Head of caudate nucleus (tissue), 42 donors: ENCODE measurements at regions not wholly inside any gene's neighbourhood (a gene's known extent, or its start where the extent isn't known, plus 50 kb on each side); places are given as distances from the start of the nearest gene placed in this dataset.
A peak's percentile ranks its signal among the peaks of the same experiment; 100 is the strongest.
"Not testable (repeated sequence)": the region's sequence is repeated elsewhere in the genome, so short reads cannot be mapped to it uniquely, and the experiment has no call there.

Experiments
- DNase-seq, 42 donors: peaks; one replicate each; pipeline versions ENCODE4 v3.0.0 to v3.0.0-alpha.2; 2020 to 2021; ENCODE audit warnings: mixed read lengths in 7 of 42
- intact Hi-C: fragments of 100-400 bp; cut with DNase I; formaldehyde crosslinking; loops from one replicate; pipeline ENCODE4 v1.15.0; 2022

GRCh38 chr6:67431076-67431475 is 1204.0 kb upstream of the ADGRB3 start:
- no peak for DNase-seq
- intact Hi-C loops, result no loop called here

- DNase-seq, intact Hi-C loops: not testable (repeated sequence)
These were observed 1208.4 kb upstream of the ADGRB3 start for GRCh38 chr6:67426686-67427085.

DNA sequence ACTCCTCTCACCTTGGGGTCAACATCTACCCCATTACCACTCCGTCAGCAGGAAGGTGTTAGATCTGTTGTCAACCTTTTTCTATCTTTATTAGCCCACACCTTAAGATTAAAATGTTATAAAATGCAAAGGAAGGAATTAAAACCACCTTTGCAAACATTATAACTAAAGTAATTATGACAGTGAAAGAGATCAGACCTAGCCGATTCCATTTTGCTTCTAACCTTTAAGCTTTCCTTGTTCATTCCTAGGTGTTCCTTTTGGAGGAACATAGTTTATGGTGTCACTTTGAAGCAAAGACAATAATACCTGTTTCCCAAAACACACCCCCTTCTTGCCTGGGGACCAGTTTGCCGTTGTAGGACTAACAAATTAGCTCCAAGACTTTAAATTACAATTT is 1223.0 kb upstream of the ADGRB3 start:
- DNase-seq, result no peak
- intact Hi-C loops, result no loop called here

DNA sequence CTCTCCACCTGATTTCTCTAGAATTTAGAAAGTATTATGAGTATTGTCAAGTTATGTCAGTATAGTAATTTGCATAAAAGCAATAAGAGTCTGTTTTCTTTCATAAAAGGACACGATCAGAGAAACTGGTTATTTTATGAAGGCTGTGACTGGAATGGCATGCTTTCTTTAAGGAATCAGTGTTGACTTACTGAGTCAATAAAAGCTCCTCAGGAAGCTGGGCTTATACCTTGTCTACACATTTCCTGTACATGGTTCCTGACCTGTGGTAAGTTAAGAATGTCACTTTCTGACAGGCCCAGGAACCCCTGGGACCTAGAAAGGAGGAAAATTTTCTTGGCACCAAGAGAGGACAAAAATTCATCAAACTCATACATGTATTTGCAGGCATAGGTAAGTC is 1224.0 kb upstream of the ADGRB3 start:
- no peak for DNase-seq
- intact Hi-C loops, result no loop called here

DNA sequence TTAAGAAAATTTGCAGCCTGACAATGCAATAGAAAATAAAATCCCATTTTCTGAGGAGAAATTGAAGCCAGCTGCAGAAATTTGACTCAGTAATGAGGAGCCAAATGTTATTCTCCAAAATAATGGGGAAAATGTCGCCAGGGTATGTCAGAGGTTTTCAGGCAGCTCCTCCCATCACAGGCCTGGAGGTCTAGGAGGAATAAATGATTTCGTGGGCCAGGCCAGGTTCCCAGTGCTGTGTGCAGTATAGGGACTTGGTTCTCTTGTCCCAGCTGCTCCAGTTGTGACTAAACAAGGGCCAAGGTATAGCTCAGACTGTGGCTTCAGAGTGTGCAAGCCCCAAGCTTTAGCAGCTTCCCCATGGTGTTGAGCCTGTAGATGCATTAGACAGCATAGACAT is 1240.8 kb upstream of the ADGRB3 start:
- intact Hi-C loops, result no loop called here
- DNase-seq, result no peak

DNA sequence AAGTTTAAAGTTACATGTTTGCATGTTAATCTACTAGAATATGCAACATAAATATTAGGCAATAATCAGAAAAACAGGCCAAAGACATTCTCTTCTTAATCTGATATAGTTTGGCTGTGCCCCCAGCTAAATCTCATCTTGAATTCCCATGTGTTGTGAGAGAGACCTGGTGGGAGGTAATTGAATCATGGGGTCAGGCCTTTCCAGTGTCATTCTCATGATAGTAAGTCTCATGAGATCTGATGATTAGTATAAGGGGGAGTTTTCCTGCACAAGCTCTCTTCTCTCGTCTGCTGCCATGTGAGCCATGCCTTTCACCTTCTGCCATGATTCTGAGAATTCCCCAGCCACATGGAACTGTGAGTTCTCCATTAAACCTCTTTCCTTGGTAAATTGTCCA is 1241.7 kb upstream of the ADGRB3 start:
- intact Hi-C loops, result no loop called here

DNA sequence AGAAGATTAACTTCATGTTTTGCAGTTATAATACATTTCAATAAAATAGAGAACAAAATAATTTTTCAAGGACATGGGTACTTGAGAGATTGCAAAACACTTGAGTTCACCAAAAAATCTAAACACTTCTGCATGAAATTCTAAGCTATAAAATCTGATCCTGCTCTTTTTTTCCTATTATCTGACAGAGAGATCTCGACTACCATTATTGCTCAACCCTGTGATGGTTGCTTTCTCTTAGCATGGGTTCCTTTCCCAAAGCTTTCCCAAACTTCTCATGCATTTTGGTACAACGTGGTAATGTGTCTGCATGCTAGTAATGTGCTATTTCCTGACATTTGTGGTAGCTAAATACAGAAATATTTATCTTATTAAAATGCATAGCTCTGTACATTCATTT is 1243.1 kb upstream of the ADGRB3 start:
- DNase-seq, result no peak
- intact Hi-C loops, result no loop called here

More for the DNA sequence above, 1241.7 kb upstream of the ADGRB3 start:
- DNase-seq, result no peak

DNA sequence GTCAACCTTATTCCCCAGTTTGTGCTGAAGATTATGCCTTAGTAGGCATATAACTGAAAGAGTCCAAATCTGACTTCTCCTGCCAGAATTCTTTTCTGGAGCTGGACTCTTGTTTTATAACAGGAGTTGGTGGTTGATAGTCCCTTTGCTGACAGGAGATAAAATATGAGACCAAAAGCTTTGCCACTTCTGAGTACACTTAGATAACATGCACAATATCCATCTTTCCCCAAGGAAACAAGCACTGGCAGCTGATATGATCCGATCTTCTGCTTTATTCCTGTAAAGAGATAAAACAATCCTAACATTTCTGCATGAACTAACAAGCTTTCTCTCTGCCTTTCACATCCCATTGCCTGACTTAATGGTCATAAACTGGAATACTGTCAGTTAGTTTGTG is 1265.4 kb upstream of the ADGRB3 start:
- intact Hi-C loops, result no loop called here

DNA sequence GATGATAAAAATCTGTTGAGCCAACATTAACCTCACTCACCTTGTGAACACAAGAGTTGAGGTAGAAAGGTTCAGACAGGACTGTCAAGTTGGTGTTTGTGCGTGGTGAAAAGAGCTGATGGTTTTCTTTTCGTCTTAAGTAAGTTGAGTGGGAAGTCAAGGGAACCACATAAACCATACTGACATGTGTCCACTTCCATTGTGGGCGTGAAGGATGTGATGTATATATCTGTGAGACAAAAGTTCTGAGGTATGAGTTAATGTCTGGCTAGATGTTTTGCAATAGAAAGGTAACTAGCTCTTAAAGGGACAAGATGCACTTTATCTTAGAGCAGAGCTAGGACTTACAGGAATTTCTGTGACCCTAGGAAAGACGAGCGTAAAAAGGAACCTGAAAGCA is 1272.1 kb upstream of the ADGRB3 start:
- no peak for DNase-seq
- intact Hi-C loops, result no loop called here

More for the DNA sequence above, 1265.4 kb upstream of the ADGRB3 start:
- DNase-seq, result no peak

DNA sequence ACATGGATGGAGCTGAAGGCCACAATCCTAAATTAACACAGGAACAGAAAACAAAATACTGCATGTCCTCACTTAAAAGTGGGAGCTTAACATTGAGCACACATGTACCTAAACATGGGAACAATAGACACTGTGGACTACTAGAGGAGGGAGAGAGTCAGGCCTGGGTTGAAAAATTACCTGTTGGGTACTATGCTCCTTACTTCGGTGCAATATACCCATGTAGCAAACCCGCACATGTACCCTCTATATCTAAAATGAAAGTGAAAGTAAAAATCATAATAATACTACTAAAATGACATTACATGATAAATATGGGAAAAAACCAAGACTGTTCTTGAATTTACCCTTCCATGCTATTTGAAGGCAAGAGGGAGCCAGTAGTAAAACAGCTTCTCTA is 1273.8 kb upstream of the ADGRB3 start:
- intact Hi-C loops, result no loop called here
- DNase-seq, result no peak

GRCh38 chr6:67358241-67358640 is 1276.8 kb upstream of the ADGRB3 start:
- DNase-seq, result no peak
- intact Hi-C loops, result no loop called here

- DNase-seq, result no peak
- intact Hi-C loops, result no loop called here
These were observed 1281.2 kb upstream of the ADGRB3 start for GRCh38 chr6:67353861-67354260.

DNA sequence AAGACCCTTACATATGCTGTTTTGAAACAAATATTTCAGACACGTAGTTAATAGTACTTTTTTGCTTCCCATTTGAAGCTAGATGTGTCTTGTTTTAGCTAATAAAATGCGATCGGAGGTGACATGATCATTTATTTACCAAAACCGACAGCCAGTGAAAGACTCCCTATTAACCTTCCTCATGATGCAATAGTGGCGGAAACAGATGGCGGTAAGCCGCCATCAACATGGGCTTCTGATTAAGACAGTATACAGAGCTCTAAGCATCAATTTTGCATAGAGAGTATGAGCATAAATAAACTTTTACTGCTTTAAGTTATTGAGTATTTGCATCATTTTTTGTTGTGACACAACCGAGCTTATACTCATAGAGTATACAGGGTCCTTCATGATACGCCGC is 1282.4 kb upstream of the ADGRB3 start:
- DNase-seq, result no peak
- intact Hi-C loops, result no loop called here

DNA sequence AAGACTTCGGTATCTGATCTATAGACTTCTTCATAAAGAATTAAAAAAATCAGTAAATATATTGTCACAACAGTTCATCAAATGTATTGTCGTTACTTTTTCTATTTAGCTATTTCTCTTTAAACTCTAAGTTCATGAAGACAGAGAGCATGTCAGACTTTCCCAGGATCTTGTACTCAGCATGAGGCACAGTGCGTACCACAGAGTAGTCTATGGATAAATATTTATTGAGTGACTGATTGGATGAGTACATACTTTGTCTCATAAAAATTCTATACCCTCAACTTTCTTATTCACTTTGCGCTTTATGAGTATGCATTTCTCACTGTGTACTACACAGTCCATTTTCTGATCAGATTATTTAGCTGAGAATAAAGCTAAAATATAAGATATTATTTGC is 1284.4 kb upstream of the ADGRB3 start:
- no peak for DNase-seq
- intact Hi-C loops, result no loop called here

DNA sequence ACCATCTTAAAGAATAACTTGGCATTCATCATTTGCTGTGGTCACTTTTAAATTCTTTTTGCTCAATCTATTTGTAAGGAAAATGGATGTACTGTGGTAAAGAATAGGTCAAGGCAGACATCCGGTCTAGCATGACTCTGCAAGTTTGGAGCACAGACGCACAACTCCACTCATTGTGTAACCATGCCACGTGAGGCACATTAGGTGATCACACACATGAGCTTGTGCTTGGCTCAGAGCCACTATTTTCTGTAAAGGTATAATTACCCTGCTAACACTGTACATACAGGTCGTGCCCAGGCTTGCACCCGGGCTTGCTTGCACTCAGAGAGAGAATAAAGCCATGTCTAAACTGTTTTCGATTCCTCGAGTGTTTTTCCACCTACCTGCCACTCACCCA is 1289.1 kb upstream of the ADGRB3 start:
- intact Hi-C loops, result no loop called here
- no peak for DNase-seq

- no peak for DNase-seq
- intact Hi-C loops, result no loop called here
These were observed 1299.1 kb upstream of the ADGRB3 start for GRCh38 chr6:67336014-67336413.

GRCh38 chr6:67331304-67331703 is 1303.8 kb upstream of the ADGRB3 start:
- DNase-seq, result no peak
- intact Hi-C loops, result no loop called here

- intact Hi-C loops, result no loop called here
- no peak for DNase-seq
These were observed 1306.8 kb upstream of the ADGRB3 start for GRCh38 chr6:67328269-67328668.

- intact Hi-C loops, result no loop called here
- DNase-seq, result peak in 1 of 42 donors; percentile 11
These were observed 1334.5 kb upstream of the ADGRB3 start for GRCh38 chr6:67300430-67301040.

DNA sequence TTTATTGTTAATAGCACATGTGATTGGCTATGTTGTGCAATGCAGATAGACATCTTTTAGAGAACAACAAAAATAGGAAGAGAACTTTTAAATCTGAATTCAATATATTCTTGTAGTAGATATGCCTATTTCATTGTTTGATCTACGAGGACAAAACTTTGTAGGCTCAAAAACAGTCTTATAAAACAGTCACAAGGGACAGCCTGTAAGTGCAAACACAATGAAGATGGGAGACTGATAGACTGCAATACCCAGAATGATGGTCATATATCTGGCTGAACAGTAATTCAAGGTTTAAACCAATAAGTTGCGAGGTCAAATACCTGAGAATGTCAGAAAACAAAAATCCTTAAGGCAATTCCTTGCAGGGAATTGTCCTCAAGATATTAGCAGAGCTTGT is 1342.9 kb upstream of the ADGRB3 start:
- DNase-seq, result no peak
- intact Hi-C loops, result no loop called here

DNA sequence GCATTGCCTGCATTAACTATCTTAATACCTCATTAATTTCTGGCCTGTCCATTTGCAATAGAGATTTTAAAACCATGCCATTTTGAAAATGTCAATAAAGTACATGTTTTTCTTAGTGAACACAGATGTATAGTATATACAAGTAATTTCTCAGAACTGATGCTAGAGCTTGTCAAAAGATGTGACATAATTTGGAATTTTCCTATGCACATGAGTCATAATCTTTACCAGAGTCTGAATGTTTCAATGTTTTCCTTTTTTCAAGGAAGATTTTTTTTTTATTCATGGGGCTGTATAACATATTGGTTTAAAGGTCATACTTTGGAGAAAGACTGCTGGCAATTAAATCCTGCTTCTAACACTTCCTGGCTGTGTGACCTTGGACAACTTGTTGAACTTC is 1347.5 kb upstream of the ADGRB3 start:
- no peak for DNase-seq

More for the DNA sequence above, 1347.5 kb upstream of the ADGRB3 start:
- intact Hi-C loops, result no loop called here
